ENCODE measurements at regions not wholly inside any gene's neighbourhood (a gene's known extent, or its start where the extent isn't known, plus 50 kb on each side); places are given as distances from the start of the nearest gene placed in this dataset.

GRCh38 chr12:61646639-61647038 is 613.6 kb upstream of the USP15 start:
- no peak for ATAC-seq

DNA sequence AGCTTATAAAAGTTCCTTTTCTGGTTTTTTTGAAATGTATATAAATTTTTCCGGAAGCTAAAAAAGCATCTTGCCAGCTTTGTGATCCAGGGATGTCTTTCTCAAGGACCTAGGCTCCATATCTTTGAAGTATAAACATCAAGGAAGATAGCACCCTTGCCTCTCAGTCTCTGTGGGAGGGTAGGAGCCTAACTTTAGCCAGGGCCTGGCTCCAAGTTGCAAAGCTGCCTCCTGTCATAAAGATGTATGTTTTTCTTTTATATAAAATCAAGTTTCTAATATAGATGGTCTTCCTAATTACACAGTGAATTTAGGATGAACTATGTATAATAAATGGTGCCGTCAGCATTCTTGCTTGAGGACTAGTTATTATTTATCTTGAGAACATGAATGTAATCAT is 612.6 kb upstream of the USP15 start:
- Mint-ChIP-seq H3K27ac (no peak overlapping the region), H3K4me3 (no peak overlapping the region), H3K4me1 (no peaks in the 10 kb centered on the region), H3K27me3 (peaks cover 2% of the 10 kb centered on the region), H3K36me3 (ENCODE audit: low read depth) (no peaks in the 10 kb centered on the region), H3K9me3 (no peaks in the 10 kb centered on the region)
- ATAC-seq (no peak), DNase-seq (no peak)

More at GRCh38 chr12:61646639-61647038, 613.6 kb upstream of the USP15 start:
- no peaks in the 10 kb centered on the region for H3K9me3 Mint-ChIP-seq
- H3K36me3 Mint-ChIP-seq (ENCODE audit: low read depth): no peaks in the 10 kb centered on the region
- no peak overlapping the region for H3K4me3 Mint-ChIP-seq
- peaks cover 2% of the 10 kb centered on the region for H3K27me3 Mint-ChIP-seq
- DNase-seq: no peak
- no peaks in the 10 kb centered on the region for H3K4me1 Mint-ChIP-seq
- H3K27ac Mint-ChIP-seq: no peak overlapping the region

DNA sequence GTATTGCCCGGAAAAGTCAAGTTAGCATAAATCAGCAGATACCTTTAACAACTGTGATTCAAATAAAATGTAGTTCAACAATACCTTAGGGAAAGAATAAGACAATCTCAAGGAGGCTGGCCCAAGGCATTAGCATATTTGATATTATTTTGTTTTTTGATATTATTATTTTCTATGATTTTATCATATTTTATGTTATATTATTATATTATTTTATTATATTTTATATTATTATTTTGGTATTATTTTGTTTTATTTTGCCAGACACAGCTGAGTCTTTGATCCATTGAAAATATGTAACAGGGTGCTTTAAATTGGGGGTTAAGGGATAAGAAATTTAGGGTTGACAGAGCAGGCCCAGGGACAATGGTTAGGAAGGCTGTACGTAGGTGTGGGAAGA is 607.9 kb upstream of the USP15 start:
- no peak overlapping the region for H3K27ac Mint-ChIP-seq
- H3K4me3 Mint-ChIP-seq: no peak overlapping the region
- no peaks in the 10 kb centered on the region for H3K36me3 Mint-ChIP-seq (ENCODE audit: low read depth)

DNA sequence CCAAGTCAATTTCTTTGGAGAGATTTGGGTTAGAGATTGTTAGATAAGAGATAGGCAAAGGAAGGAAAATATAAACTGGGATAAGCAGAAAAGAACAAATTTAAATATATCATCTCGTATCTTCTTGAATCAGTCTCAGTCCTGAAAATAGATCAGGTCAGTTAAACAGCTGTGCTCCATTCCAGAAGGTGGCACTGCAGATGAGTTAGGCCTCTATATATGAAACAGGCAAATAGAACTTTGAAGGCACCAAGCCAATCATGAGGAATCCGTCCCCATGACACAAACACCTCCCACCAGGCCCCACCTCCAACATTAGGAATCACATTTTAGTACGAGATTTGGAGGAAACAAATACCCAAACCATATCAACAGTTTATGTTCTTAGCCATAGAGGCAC is 605.5 kb upstream of the USP15 start:
- no peak for DNase-seq
- H3K27ac Mint-ChIP-seq: no peak overlapping the region
- no peak for ATAC-seq
- no peaks in the 10 kb centered on the region for H3K36me3 Mint-ChIP-seq (ENCODE audit: low read depth)
- H3K4me1 Mint-ChIP-seq: no peaks in the 10 kb centered on the region
- H3K27me3 Mint-ChIP-seq: no peaks in the 10 kb centered on the region
- H3K9me3 Mint-ChIP-seq: no peaks in the 10 kb centered on the region
- no peak overlapping the region for H3K4me3 Mint-ChIP-seq

More for the DNA sequence above, 607.9 kb upstream of the USP15 start:
- Mint-ChIP-seq H3K27me3 (no peaks in the 10 kb centered on the region), H3K4me1 (no peaks in the 10 kb centered on the region), H3K9me3 (no peaks in the 10 kb centered on the region)
- ATAC-seq: no peak
- DNase-seq: no peak

GRCh38 chr12:61655241-61655640 is 605.0 kb upstream of the USP15 start:
- Mint-ChIP-seq H3K9me3 (no peaks in the 10 kb centered on the region), H3K27me3 (no peaks in the 10 kb centered on the region), H3K27ac (no peak overlapping the region), H3K4me1 (no peaks in the 10 kb centered on the region), H3K36me3 (ENCODE audit: low read depth) (no peaks in the 10 kb centered on the region), H3K4me3 (no peak overlapping the region)
- ATAC-seq: no peak
- DNase-seq: no peak

DNA sequence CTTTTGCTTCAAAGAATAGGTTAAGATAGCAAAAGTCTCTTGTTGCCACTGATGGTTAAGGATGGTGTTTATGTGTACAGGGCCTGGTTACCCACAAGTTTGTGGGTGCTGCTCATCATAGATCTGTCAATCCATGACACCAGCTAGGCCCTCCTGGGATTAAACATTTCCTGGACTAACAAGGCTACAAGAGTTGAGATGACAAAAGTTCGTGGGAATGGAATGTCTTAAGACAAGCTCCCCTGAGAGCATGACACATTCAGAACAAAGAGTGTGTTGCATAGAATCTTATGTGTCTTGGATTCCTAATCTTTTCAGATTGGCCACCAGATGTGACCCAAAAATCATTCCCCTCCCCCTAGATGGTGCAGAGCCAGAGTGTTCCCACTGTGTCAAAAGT is 592.5 kb upstream of the USP15 start:
- H3K27ac Mint-ChIP-seq: no peak overlapping the region
- no peaks in the 10 kb centered on the region for H3K27me3 Mint-ChIP-seq
- no peaks in the 10 kb centered on the region for H3K36me3 Mint-ChIP-seq (ENCODE audit: low read depth)
- peaks cover 25% of the 10 kb centered on the region for H3K9me3 Mint-ChIP-seq
- DNase-seq (no peak), ATAC-seq (no peak)
- H3K4me1 Mint-ChIP-seq: no peaks in the 10 kb centered on the region
- H3K4me3 Mint-ChIP-seq: no peak overlapping the region

GRCh38 chr12:61676520-61676919 is 583.7 kb upstream of the USP15 start:
- Mint-ChIP-seq H3K4me3 (no peak overlapping the region), H3K9me3 (peaks cover 2% of the 10 kb centered on the region), H3K27me3 (no peaks in the 10 kb centered on the region), H3K4me1 (no peaks in the 10 kb centered on the region), H3K36me3 (ENCODE audit: low read depth) (no peaks in the 10 kb centered on the region), H3K27ac (no peak overlapping the region)
- ATAC-seq (no peak), DNase-seq (no peak)

DNA sequence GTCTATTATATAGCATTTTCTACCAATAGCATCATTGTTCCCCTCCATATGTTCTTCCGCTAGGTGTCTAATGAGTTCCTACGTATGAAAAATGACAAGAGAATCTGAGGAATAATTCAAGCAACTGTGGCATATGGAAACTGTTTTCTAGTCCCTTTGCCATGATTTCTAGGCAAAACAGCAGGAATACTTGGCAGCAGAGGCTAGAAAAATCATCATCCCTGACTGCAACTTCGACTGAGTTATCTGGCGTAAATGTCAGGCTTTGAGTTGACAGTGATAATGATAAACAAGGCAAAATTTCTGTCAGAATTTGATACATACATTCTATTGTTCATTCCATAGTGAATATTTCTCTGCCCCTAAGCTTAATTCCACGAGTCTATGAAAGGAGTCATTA is 572.8 kb upstream of the USP15 start:
- no peaks in the 10 kb centered on the region for H3K9me3 Mint-ChIP-seq
- H3K27ac Mint-ChIP-seq: no peak overlapping the region
- no peaks in the 10 kb centered on the region for H3K4me1 Mint-ChIP-seq
- DNase-seq (no peak), ATAC-seq (no peak)
- no peaks in the 10 kb centered on the region for H3K27me3 Mint-ChIP-seq
- no peaks in the 10 kb centered on the region for H3K36me3 Mint-ChIP-seq (ENCODE audit: low read depth)
- no peak overlapping the region for H3K4me3 Mint-ChIP-seq

GRCh38 chr12:61694214-61694613 is 566.0 kb upstream of the USP15 start:
- H3K4me3 Mint-ChIP-seq: no peak overlapping the region
- H3K36me3 Mint-ChIP-seq (ENCODE audit: low read depth): no peaks in the 10 kb centered on the region
- DNase-seq (no peak), ATAC-seq (no peak)
- no peaks in the 10 kb centered on the region for H3K27me3 Mint-ChIP-seq
- H3K9me3 Mint-ChIP-seq: peaks cover 7% of the 10 kb centered on the region
- no peaks in the 10 kb centered on the region for H3K4me1 Mint-ChIP-seq
- H3K27ac Mint-ChIP-seq: no peak overlapping the region

- no peaks in the 10 kb centered on the region for H3K27me3 Mint-ChIP-seq
- ATAC-seq: no peak
- DNase-seq: no peak
- H3K27ac Mint-ChIP-seq: no peak overlapping the region
- peaks cover 10% of the 10 kb centered on the region for H3K9me3 Mint-ChIP-seq
- no peaks in the 10 kb centered on the region for H3K4me1 Mint-ChIP-seq
- H3K4me3 Mint-ChIP-seq: no peak overlapping the region
- no peaks in the 10 kb centered on the region for H3K36me3 Mint-ChIP-seq (ENCODE audit: low read depth)
These were observed 558.7 kb upstream of the USP15 start for GRCh38 chr12:61701471-61701870.

DNA sequence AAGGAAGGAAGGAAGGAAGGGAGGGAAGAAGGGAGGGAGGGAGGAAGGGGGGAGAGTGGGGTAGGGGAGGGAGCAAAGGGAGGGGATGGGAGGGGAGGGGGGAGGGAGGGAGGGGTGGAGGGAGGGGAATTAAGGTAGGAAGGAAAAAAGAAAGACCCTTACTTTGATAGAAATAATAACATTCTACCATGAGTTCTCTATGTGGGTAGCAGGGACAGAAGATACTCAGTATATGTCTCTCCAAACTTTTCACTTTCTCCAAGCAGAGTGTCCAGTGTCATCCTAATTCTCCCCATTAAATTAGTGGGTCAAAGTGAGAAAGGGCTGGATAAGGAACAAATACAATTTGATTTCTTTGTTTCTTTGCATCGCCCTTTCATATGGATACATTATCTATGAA is 553.4 kb upstream of the USP15 start:
- Mint-ChIP-seq H3K36me3 (ENCODE audit: low read depth) (no peaks in the 10 kb centered on the region), H3K4me1 (no peaks in the 10 kb centered on the region), H3K27me3 (no peaks in the 10 kb centered on the region), H3K27ac (no peak overlapping the region), H3K9me3 (peaks cover 3% of the 10 kb centered on the region), H3K4me3 (no peak overlapping the region)
- no peak for DNase-seq
- no peak for ATAC-seq

- no peaks in the 10 kb centered on the region for H3K9me3 Mint-ChIP-seq
- ATAC-seq (no peak), DNase-seq (no peak)
- no peak overlapping the region for H3K4me3 Mint-ChIP-seq
- no peak overlapping the region for H3K27ac Mint-ChIP-seq
- no peaks in the 10 kb centered on the region for H3K4me1 Mint-ChIP-seq
- H3K36me3 Mint-ChIP-seq (ENCODE audit: low read depth): no peaks in the 10 kb centered on the region
- H3K27me3 Mint-ChIP-seq: no peaks in the 10 kb centered on the region
These were observed 547.1 kb upstream of the USP15 start for GRCh38 chr12:61713121-61713520.

- Mint-ChIP-seq H3K4me1 (no peaks in the 10 kb centered on the region), H3K36me3 (ENCODE audit: low read depth) (no peaks in the 10 kb centered on the region), H3K9me3 (peaks cover 2% of the 10 kb centered on the region), H3K27me3 (no peaks in the 10 kb centered on the region), H3K27ac (no peak overlapping the region), H3K4me3 (no peak overlapping the region)
- ATAC-seq: no peak
- no peak for DNase-seq
These were observed 542.2 kb upstream of the USP15 start for GRCh38 chr12:61717986-61718385.

- Mint-ChIP-seq H3K4me1 (no peaks in the 10 kb centered on the region), H3K9me3 (no peaks in the 10 kb centered on the region), H3K36me3 (ENCODE audit: low read depth) (no peaks in the 10 kb centered on the region), H3K4me3 (no peak overlapping the region), H3K27ac (no peak overlapping the region), H3K27me3 (no peaks in the 10 kb centered on the region)
- ATAC-seq (no peak), DNase-seq (no peak)
These were observed 520.3 kb upstream of the USP15 start for GRCh38 chr12:61739925-61740324.

- H3K36me3 Mint-ChIP-seq (ENCODE audit: low read depth): no peaks in the 10 kb centered on the region
- ATAC-seq (no peak), DNase-seq (no peak)
- no peaks in the 10 kb centered on the region for H3K4me1 Mint-ChIP-seq
- no peak overlapping the region for H3K27ac Mint-ChIP-seq
- no peak overlapping the region for H3K4me3 Mint-ChIP-seq
- no peaks in the 10 kb centered on the region for H3K27me3 Mint-ChIP-seq
- no peaks in the 10 kb centered on the region for H3K9me3 Mint-ChIP-seq
These were observed 509.6 kb upstream of the USP15 start for GRCh38 chr12:61750604-61751003.

DNA sequence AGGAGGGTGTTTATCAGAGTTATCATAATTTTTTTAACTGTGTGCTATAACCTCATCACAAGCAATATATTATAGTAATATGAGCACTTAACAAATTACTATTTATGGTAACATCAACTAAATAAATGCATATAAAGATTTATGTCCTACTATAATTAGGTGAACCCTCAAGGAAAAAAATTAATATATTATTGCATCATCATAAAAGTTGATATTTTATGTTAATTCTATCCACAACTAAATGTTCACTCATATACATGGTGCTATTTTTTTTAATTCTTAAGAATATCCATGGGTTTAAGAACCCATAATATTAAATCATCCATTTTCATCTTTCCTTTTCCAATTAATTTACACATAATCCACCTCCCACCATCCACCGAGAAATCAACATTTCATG is 506.0 kb upstream of the USP15 start:
- no peaks in the 10 kb centered on the region for H3K36me3 Mint-ChIP-seq (ENCODE audit: low read depth)
- no peak for ATAC-seq

More for the DNA sequence above, 506.0 kb upstream of the USP15 start:
- Mint-ChIP-seq H3K9me3 (no peaks in the 10 kb centered on the region), H3K4me1 (no peaks in the 10 kb centered on the region), H3K27me3 (no peaks in the 10 kb centered on the region), H3K4me3 (no peak overlapping the region), H3K27ac (no peak overlapping the region)
- DNase-seq: no peak
